ENCODE measurements at regions not wholly inside any gene's neighbourhood (a gene's known extent, or its start where the extent isn't known, plus 50 kb on each side); places are given as distances from the start of the nearest gene placed in this dataset.
"Not testable (repeated sequence)": the region's sequence is repeated elsewhere in the genome, so short reads cannot be mapped to it uniquely, and the experiment has no call there.

DNA sequence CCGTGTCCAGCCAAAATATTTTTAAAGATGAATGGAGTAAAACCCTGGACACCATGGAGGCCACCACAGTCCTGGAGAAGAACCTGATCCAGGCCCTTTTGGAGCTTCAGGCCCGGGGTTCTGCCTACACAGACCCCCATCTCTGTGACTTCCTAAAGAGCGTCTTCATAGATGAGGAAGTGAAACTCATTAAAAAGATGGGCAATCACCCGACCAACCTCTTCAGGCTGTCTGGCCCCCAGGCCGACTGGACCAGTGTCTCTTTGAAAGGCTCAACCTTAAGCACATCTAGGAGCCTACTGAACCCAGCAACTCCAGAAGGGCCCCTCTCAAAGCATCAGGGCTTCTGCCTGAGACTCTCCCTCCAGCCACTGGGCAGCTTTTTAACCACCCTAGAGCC lies 107.9 kb upstream of the FAM174B start:
- DNase-seq: no peak

DNA sequence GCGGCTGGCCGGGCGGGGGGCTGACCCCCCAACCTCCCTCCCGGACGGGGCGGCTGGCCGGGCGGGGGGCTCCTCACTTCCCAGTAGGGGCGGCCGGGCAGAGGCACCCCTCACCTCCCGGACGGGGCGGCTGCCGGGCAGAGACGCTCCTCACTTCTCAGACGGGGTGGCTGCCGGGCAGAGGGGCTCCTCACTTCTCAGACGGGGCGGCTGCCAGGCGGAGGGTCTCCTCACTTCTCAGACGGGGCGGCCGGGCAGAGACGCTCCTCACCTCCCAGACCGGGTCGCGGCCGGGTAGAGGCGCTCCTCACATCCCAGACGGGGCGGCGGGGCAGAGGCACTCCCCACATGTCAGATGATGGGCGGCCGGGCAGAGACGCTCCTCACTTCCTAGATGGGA lies 112.6 kb upstream of the FAM174B start:
- not testable (repeated sequence) for DNase-seq

DNA sequence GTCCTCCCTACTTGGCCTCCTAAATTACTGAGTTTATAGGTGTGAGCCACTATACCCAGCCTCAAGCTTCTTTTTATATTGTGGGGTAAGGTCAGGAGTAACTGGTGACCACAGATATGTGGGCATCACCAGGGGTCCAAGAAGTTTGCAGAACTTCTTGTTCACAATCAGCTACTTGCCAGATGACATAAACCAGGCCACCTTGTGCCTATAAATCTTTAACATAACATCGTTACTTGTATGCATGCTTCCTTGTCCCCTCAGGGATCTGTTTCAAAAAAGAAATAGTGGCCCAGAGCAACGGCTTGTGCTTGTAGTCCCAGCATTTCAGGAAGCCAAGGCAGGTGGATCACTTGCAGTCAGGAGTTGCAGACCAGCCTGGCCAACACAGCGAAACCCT lies 115.1 kb upstream of the FAM174B start:
- DNase-seq: no peak

DNA sequence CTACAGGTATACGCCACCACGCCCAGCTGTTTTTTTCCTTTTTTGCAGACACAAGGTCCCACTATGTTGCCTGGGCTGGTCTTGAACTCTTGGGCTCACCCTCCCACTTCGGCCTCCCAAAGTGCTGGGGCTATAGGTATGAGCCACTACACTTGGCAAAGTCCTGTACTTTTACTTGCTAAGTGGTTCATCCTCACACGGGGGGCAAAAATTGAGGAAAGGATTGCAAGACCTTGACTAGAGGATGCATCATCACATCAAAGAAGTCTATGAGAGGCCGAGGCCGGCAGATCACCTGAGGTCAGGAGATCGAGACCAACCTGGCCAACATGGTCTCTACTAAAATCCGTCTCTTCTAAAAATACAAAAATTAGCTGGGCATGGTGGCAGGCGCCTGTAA lies 116.5 kb upstream of the FAM174B start:
- DNase-seq: no peak

- DNase-seq: no peak
Observed at GRCh38 chr15:92772626-92773244, 117.2 kb upstream of the FAM174B start.

GRCh38 chr15:92773340-92773739 lies 117.8 kb upstream of the FAM174B start:
- DNase-seq: no peak

- no peak for DNase-seq
Observed at GRCh38 chr15:92779874-92780273, 120.2 kb upstream of the CHD2 start.

DNA sequence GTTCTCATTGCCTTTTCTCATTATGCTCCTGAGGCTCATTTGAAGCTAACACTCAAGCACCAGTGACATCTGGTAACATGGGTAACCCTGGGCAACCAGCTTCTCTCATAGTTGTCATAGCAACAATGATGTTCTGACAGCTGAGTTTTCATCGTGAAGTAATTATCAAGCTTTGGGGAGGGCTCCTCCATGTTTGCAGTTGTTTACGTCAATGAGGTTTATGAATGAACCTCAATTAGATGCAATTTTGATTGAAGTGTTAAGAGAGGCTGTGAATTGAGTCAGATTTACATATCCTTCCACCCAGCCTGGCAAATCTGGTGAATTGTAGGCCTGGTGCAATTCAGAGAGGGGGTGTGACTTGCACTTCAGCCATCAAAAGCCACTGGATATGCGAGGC lies 119.3 kb upstream of the CHD2 start:
- DNase-seq: no peak

DNA sequence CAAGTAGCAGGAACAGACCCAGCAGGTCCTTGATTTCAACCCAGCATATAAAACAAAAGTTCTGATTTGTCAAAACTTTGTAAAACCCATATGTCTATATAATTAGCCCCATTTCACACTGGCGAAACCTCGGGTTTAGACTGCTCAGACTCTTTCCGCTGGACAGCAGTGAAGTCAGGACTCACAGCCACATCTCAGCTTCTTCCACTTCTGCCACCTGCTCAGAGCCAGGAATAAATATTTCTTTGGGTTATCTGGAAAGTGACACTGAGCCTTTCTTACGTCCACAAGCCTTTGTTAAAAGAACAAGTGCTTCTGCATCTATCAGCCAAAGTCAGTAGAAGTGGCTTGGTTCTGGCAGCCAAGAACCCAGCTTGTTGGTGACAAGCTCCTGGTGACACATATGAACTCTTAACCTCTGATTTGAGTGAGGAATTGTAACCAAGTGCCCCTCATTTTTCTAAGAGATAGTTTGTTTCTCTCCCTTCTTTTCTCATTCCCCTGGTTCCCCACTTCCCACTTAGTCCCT lies 118.1 kb upstream of the CHD2 start:
- no peak for DNase-seq

- DNase-seq: no peak
Observed at GRCh38 chr15:92787116-92787515, 113.0 kb upstream of the CHD2 start.

DNA sequence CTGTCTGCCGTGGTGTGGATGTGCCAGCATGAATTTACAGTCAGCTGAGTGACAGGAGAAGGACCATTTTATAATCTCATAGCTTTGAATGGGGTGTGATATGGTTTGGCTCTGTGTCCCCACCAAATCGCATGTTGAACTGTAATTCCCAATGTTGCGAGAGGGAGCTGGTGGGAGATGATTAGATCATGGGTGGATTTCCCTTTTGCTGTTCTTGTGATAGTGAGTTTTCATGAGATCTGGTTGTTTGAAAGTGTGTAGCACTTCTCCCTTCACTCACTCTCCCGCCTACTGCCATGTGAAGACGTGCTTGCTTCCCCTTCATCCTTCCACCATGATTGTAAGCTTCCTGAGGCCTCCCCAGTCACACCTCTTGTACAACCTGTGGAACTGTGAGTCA lies 111.9 kb upstream of the CHD2 start:
- DNase-seq: no peak

- DNase-seq: not testable (repeated sequence)
Observed at GRCh38 chr15:92788793-92789192, 111.3 kb upstream of the CHD2 start.

DNA sequence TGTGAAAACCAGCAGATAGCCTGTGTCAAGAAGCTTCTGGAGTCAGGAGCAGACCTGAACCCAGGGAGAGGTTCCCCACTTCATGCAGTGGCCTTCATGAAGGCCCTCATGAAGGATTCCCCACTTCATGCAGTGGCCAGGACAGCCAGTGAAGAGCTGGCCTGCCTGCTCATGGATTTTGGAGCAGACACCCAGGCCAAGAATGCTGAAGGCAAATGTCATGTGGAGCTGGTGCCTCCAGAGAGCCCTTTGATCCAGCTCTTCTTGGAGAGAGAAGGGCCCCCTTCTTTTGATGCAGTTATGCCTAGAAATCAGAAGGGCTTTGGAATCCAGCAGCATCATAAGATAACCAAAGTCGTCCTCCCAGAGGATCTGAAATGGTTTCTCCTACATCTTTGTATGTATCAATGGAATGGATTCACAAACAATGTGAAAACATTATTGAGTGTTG lies 103.9 kb upstream of the CHD2 start:
- DNase-seq: no peak

DNA sequence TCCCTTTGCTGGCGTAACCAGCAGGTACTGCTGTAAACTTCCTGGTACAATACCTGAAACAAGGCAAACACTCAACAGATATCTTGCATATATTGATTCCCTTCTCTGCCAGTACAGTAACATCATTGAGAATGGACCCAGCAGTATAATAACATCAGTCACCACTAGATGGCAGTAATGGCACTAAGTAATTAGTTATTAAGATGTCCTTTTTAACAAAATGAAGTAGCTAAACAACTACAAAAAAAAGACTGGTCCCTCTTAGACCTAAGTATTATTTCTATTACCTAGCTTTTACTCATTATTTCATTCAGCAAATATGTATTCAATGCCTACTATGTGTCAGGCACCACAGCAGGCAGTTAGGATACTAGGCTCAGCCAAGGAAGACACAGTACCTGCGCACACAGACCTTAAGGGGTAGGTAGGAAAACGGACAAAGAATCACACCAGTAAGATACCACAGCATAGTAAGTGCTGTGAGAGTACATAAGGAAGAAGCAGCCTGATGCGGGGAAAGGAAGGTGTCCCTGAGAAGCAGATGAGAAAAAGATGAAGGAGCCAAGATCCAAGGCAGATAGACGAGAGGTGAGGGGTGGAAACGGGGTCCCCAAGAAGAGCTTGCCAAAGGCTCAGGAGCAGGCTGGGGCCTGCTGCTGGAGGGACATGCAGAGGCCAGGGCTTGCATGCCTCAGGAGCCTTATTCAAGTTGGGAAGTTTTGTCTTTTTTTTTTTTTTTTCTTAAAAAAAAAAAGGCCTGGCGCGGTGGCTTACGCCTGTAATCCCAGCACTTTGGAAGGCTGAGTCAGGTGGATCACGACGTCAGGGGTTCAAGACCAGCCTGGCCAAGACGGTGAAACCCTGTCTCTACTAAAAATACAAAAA lies 102.7 kb upstream of the CHD2 start:
- no peak for DNase-seq

- DNase-seq: no peak
Observed at GRCh38 chr15:92800013-92800412, 100.1 kb upstream of the CHD2 start.

DNA sequence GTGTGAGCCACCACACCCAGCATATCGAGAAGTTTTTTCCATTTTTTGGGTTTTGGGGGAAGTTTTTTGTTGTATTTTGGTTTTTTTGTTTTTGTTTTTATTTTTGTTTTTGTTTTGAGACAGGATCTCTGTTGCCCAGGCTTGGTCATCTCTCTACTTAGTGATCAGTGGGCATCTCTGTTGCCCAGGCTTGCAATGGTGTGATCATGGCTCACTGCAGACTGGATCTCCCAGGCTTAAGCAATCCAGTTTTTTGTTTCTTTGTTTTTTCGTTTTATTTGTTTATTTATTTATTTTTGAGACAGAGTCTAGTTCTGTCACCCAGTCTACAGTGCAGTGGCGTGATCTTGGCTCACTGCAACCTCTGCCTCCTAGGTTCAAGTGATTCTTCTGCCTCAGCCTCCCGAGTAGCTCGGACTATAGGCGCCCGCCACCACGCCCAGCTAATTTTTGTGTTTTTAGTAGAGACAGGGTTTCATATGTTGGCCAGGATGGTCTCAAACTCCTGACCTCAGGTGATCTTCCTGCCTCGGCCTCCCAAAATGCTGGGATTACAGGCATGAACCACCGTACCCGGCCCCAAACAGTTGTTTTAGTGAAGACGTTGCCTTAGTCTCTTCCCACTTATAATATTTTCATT lies 99.6 kb upstream of the CHD2 start:
- not testable (repeated sequence) for DNase-seq

DNA sequence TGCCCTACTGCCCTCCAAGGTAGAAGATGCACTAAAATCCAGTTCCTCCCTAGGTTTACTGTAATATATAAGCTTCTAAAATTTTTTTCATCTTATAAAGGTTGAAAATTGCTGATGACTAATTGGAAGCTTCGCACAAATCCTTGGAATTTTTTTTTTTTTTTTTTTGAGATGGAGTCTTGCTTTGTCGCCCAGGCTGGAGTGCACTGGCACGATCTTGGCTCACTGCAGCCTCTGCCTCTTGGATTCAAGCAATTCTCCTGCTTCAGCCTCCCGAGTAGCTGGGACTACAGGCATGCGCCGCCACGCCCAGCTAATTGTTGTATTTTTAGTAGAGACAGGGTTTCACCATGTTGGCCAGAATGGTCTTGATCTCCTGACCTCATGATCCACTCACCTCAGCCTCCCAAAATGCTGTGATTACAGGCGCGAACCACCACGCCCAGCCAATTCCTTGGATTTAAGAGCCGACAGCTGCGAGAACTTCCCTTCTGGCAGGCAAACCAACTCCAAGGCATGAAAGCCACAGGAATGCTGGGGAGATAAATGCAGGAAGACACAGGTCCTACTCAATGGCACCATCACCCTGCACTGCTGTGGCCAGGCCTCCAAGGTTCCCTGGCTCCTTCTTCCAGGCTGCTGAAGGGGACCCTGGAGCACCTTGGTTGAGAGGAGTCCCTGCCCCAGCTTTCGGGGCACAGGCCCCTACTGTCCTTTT lies 98.9 kb upstream of the CHD2 start:
- DNase-seq: not testable (repeated sequence)

DNA sequence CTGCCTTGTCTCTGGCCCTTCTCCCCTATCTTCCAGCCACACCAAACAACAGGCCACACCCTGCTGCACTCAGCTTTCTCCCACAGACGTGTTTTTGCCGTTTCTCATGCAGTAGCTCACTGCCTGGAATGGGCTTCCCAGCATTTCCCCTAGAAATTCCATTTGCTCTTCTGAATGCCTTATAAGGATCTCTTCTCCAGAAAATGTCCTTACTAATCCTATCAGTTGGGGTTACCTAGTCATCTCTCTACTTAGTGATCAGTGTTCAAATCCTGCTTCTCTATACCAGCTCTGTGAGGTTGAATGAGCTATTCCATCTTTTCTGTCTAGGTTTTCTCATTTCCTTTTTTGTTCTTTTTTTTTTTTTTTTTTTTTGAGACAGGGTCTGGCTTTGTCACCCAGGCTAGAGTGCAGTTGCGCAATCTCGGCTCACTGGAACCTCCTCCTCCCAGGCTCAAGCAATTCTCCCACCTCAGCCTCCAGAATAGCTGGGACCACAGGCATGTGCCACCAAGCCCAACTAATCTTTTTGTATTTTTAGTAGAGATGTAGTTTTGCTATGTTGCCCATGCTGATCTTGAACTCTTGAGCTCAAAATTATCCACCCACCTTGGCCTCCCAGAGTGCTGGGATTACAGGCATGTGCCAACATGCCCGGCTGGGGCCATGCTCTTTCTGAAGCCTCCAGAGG lies 98.2 kb upstream of the CHD2 start:
- no peak for DNase-seq

- no peak for DNase-seq
Observed at GRCh38 chr15:92803536-92803851, 96.6 kb upstream of the CHD2 start.

- no peak for DNase-seq
Observed at GRCh38 chr15:92803852-92804609, 96.1 kb upstream of the CHD2 start.

- not testable (repeated sequence) for DNase-seq
Observed at GRCh38 chr15:92804610-92804936, 95.6 kb upstream of the CHD2 start.
